HEK293 (cell line): ENCODE measurements at regions not wholly inside any gene's neighbourhood (a gene's known extent, or its start where the extent isn't known, plus 50 kb on each side); places are given as distances from the start of the nearest gene placed in this dataset.

Source experiments
- CTCF ChIA-PET: fragments of 350-600 bp; formaldehyde crosslinking; extraction: SDS; loops from one replicate; lab custom pipeline; 2021; ENCODE audit warnings: antibody characterized with exemption; lab: Yijun Ruan, JAX
- POLR2A ChIA-PET: fragments of 300-600 bp; formaldehyde crosslinking; extraction: SDS; loops from one replicate; lab custom pipeline; 2020; ENCODE audit warnings: antibody characterized with exemption, inconsistent platforms; lab: Yijun Ruan, JAX
- H3K27ac ChIP-seq: fragments of 200-500 bp; sonication (Bioruptor generic); 2 replicates; pipeline ENCODE4 v1.5.1; 2014; ENCODE audit warnings: low read depth, low read length, control low read depth, inconsistent platforms; ENCODE audit errors: extremely low read depth
- H3K36me3 ChIP-seq, 2 experiments: fragments of 200-500 bp in 1 of 2; sonication (Bioruptor generic) in 1 of 2; 1 replicate in 1 of 2; 2 replicates in 1 of 2; pipeline ENCODE4 v1.5.1; 2014 to 2017; ENCODE audit warnings: inconsistent platforms in 2 of 2, low read length in 2 of 2; ENCODE audit not compliant: control insufficient read depth in 2 of 2, insufficient read depth in 1 of 2
- H3K4me1 ChIP-seq: fragments of 200-500 bp; sonication (Bioruptor generic); 2 replicates; pipeline ENCODE4 v1.5.1; 2014; ENCODE audit warnings: mild to moderate bottlenecking, low read length, inconsistent platforms; ENCODE audit not compliant: control insufficient read depth, insufficient read depth
- H3K4me3 ChIP-seq: 2 replicates; pipeline ENCODE4 v1.5.1; 2011; ENCODE audit warnings: low read depth, mild to moderate bottlenecking, control low read depth, low read length, moderate library complexity
- H3K9me3 ChIP-seq: fragments of 200-500 bp; sonication (Bioruptor generic); 2 replicates; pipeline ENCODE4 v1.5.1; 2014; ENCODE audit warnings: low read depth, low read length, inconsistent platforms; ENCODE audit not compliant: control insufficient read depth, insufficient read depth
- GLIS2 ChIP-seq: fragments of 450-650 bp; formaldehyde crosslinking; IDR thresholded peaks from 2 replicates; pipeline ENCODE4 v1.5.1; 2016; ENCODE audit warnings: missing biosample characterization, missing genetic modification characterization
- KLF17 ChIP-seq: fragments of 450-650 bp; formaldehyde crosslinking; IDR thresholded peaks from 2 replicates; pipeline ENCODE4 v1.5.1; 2016; ENCODE audit warnings: missing biosample characterization, missing genetic modification characterization
- ZBTB11 ChIP-seq: fragments of 450-650 bp; formaldehyde crosslinking; conservative IDR thresholded peaks from 2 replicates; pipeline ENCODE4 v1.5.1; 2016; ENCODE audit warnings: low read depth, missing biosample characterization, missing genetic modification characterization
- ZBTB26 ChIP-seq: fragments of 450-650 bp; formaldehyde crosslinking; optimal IDR thresholded peaks from 2 replicates; pipeline ENCODE3; 2016; ENCODE audit warnings: missing biosample characterization, mild to moderate bottlenecking, missing genetic modification characterization
- ZBTB48 ChIP-seq: fragments of 450-650 bp; formaldehyde crosslinking; IDR thresholded peaks from 2 replicates; pipeline ENCODE4 v1.5.1; 2016; ENCODE audit warnings: missing biosample characterization, missing genetic modification characterization
- ZNF10 ChIP-seq: fragments of 450-650 bp; formaldehyde crosslinking; IDR thresholded peaks from 2 replicates; pipeline ENCODE4 v1.5.1; 2017; ENCODE audit warnings: missing biosample characterization, missing genetic modification characterization
- ZNF214 ChIP-seq: fragments of 450-650 bp; formaldehyde crosslinking; IDR thresholded peaks from 2 replicates; pipeline ENCODE4 v1.5.1; 2017; ENCODE audit warnings: missing biosample characterization, mild to moderate bottlenecking, missing genetic modification characterization, borderline replicate concordance
- ZNF223 ChIP-seq: fragments of 450-650 bp; formaldehyde crosslinking; IDR thresholded peaks from 2 replicates; pipeline ENCODE4 v1.5.1; 2016; ENCODE audit warnings: missing biosample characterization, missing genetic modification characterization
- ZNF391 ChIP-seq: fragments of 450-650 bp; formaldehyde crosslinking; IDR thresholded peaks from 2 replicates; pipeline ENCODE4 v1.5.1; 2016; ENCODE audit warnings: low read depth, missing biosample characterization, missing genetic modification characterization, borderline replicate concordance
- ZNF394 ChIP-seq: fragments of 450-650 bp; formaldehyde crosslinking; IDR thresholded peaks from 2 replicates; pipeline ENCODE4 v1.5.1; 2016; ENCODE audit warnings: missing biosample characterization, missing genetic modification characterization, mild to moderate bottlenecking, moderate library complexity, borderline replicate concordance
- ZNF518A ChIP-seq: fragments of 450-650 bp; formaldehyde crosslinking; conservative IDR thresholded peaks from 2 replicates; pipeline ENCODE4 v1.5.1; 2016; ENCODE audit warnings: low read depth, missing biosample characterization, missing genetic modification characterization
- ZNF521 ChIP-seq: fragments of 450-650 bp; formaldehyde crosslinking; IDR thresholded peaks from 2 replicates; pipeline ENCODE4 v1.5.1; 2017; ENCODE audit warnings: missing biosample characterization, mild to moderate bottlenecking, missing genetic modification characterization
- ZNF549 ChIP-seq: fragments of 450-650 bp; IDR thresholded peaks from 2 replicates; pipeline ENCODE4 v1.5.1; 2018; ENCODE audit warnings: missing biosample characterization, missing genetic modification characterization, mild to moderate bottlenecking, inconsistent platforms, moderate library complexity
- ZNF645 ChIP-seq: fragments of 450-650 bp; formaldehyde crosslinking; IDR thresholded peaks from 2 replicates; pipeline ENCODE4; 2016; ENCODE audit warnings: missing biosample characterization, missing genetic modification characterization
- ZNF791 ChIP-seq: fragments of 450-650 bp; formaldehyde crosslinking; IDR thresholded peaks from 2 replicates; pipeline ENCODE4 v1.5.1; 2016; ENCODE audit warnings: missing biosample characterization, missing genetic modification characterization
- ZNF792 ChIP-seq: fragments of 450-650 bp; formaldehyde crosslinking; IDR thresholded peaks from 2 replicates; pipeline ENCODE4 v1.5.1; 2016; ENCODE audit warnings: missing biosample characterization, missing genetic modification characterization

- CTCF ChIA-PET = interaction anchor here (0.6 to 0.9 kb wide), 2 partner anchors 18 to 57 kb away, joined by 3 read pairs; no protein-coding TSS in a partner anchor
- H3K4me1 ChIP-seq = no peaks in the 10 kb centered on the region
- no peak overlapping the region for H3K4me3 ChIP-seq
- no peak overlapping the region for H3K27ac ChIP-seq
- POLR2A ChIA-PET = interaction anchor here (0.6 kb wide), 1 partner anchor 75 kb away, joined by 7 read pairs; no protein-coding TSS in a partner anchor
- H3K36me3 ChIP-seq = no peaks in the 10 kb centered on the region
- H3K9me3 ChIP-seq = no peaks in the 10 kb centered on the region
- TF ChIP-seq ZNF549 (tag by site-specific recombination) (no peak), ZNF791 (tag by site-specific recombination) (no peak), ZNF214 (tag by site-specific recombination) (no peak), ZNF521 (tag by site-specific recombination) (no peak), ZNF645 (tag by site-specific recombination) (no peak), ZNF223 (tag by site-specific recombination) (no peak), ZBTB48 (tag by site-specific recombination) (no peak), GLIS2 (tag by site-specific recombination) (no peak), ZNF518A (no peak), KLF17 (tag by site-specific recombination) (no peak), ZNF394 (tag by site-specific recombination) (no peak), ZNF391 (tag by site-specific recombination) (no peak)
These were observed 62.4 kb upstream of the TBPL2 start for GRCh38 chr14:55502746-55503284.

GRCh38 chr14:55505846-55506245 is 65.4 kb upstream of the TBPL2 start:
- no peaks in the 10 kb centered on the region for H3K9me3 ChIP-seq
- POLR2A ChIA-PET = no interaction called here
- no peak overlapping the region for H3K27ac ChIP-seq
- CTCF ChIA-PET = interaction anchor here (0.6 to 0.7 kb wide), 2 partner anchors 625 to 1866 kb away, joined by 3 to 4 read pairs; no protein-coding TSS in a partner anchor
- no peaks in the 10 kb centered on the region for H3K4me1 ChIP-seq
- H3K36me3 ChIP-seq = no peaks in the 10 kb centered on the region
- no peak overlapping the region for H3K4me3 ChIP-seq
- TF ChIP-seq ZBTB11 (tag by site-specific recombination) = no peak
- TF ChIP-seq ZNF792 (tag by site-specific recombination) = no peak
- TF ChIP-seq ZNF10 = no peak
- no peak for TF ChIP-seq ZNF518A
- TF ChIP-seq ZBTB26 = no peak
